Naive thymus-derived CD8-positive, alpha-beta T cell (primary cell): ENCODE measurements at regions not wholly inside any gene's neighbourhood (a gene's known extent, or its start where the extent isn't known, plus 50 kb on each side); places are given as distances from the start of the nearest gene placed in this dataset.
A peak's percentile ranks its signal among the peaks of the same experiment; 100 is the strongest.
"Not testable (repeated sequence)": the region's sequence is repeated elsewhere in the genome, so short reads cannot be mapped to it uniquely, and the experiment has no call there.

Experiments used
- ATAC-seq, 2 donors: fragments of 150-1000 bp; cut with Tn5 transposase in 1 of 2; sonication (Bioruptor Pico), chemical (Tn5 transposase) in 1 of 2; 1 replicate in 1 of 2; 2 replicates in 1 of 2; pipeline ENCODE4 v1.10.0; 2021; ENCODE audit warnings: mild to moderate bottlenecking in 2 of 2, moderate library complexity in 2 of 2
- POLR2A ChIA-PET: fragments of 350-600 bp; sonication (Branson Sonifier 250); formaldehyde crosslinking; loops from one replicate; lab custom pipeline; 2021; ENCODE audit warnings: antibody characterized with exemption; lab: Charles Lee
- DNase-seq, 10 donors: peaks; one replicate each; pipeline versions ENCODE4 v3.0.0 to v3.0.0-alpha.2; 2020 to 2022
- H3K27ac Mint-ChIP-seq, 10 donors: one replicate each; pipeline ENCODE4 v1.8.0; 2020 to 2022; ENCODE audit warnings: mild to moderate bottlenecking in 10 of 10, mixed read lengths in 10 of 10, moderate library complexity in 4 of 10, inconsistent platforms in 1 of 10
- H3K27me3 Mint-ChIP-seq, 5 donors: one replicate each; pipeline ENCODE4 v1.8.0; 2021 to 2022; ENCODE audit warnings: mixed read lengths in 5 of 5
- H3K36me3 Mint-ChIP-seq, 3 donors: one replicate each; pipeline ENCODE4 v1.8.0; 2020 to 2022; ENCODE audit warnings: mixed read lengths in 3 of 3, mild to moderate bottlenecking in 2 of 3, inconsistent platforms in 1 of 3
- H3K4me1 Mint-ChIP-seq, 4 donors: one replicate each; pipeline ENCODE4 v1.8.0; 2021 to 2022; ENCODE audit warnings: mixed read lengths in 4 of 4
- H3K4me3 Mint-ChIP-seq, 10 donors: one replicate each; pipeline ENCODE4 v1.8.0; 2020 to 2022; ENCODE audit warnings: mild to moderate bottlenecking in 10 of 10, mixed read lengths in 10 of 10, moderate library complexity in 6 of 10, inconsistent platforms in 1 of 10
- H3K9me3 Mint-ChIP-seq, 9 donors: one replicate each; pipeline ENCODE4 v1.8.0; 2020 to 2022; ENCODE audit warnings: mixed read lengths in 9 of 9, mild to moderate bottlenecking in 3 of 9, inconsistent platforms in 1 of 9, moderate library complexity in 1 of 9

GRCh38 chr2:110328677-110329076, 116.3 kb upstream of the MTLN start:
- H3K36me3 Mint-ChIP-seq, POLR2A ChIA-PET, H3K4me1 Mint-ChIP-seq, H3K9me3 Mint-ChIP-seq, H3K27ac Mint-ChIP-seq, ATAC-seq, H3K27me3 Mint-ChIP-seq, H3K4me3 Mint-ChIP-seq: not testable (repeated sequence)
- DNase-seq: peak in 1 of 10 donors; percentile 34

DNA sequence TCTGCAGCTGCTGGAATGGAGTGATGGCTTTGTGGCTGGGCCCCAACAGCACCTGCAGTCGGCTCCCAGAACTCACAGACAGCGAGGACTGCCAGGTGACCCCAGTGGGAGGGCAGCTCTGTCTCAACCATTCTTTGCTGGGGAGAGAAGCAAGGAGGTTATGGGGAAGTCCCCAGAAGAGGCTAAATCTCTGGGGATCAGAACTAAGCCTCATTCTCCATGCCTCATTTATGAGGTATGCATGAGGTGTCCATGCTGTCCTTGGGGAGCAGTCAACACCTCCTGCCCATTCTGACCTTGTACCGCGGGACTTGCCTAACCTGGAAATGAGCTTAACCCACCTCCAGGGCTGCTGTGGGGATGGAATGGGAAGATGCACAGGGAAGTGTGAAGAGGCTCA, 111.5 kb upstream of the MTLN start:
- H3K27ac Mint-ChIP-seq, DNase-seq, H3K4me3 Mint-ChIP-seq, H3K4me1 Mint-ChIP-seq, H3K27me3 Mint-ChIP-seq, H3K9me3 Mint-ChIP-seq, H3K36me3 Mint-ChIP-seq, ATAC-seq, POLR2A ChIA-PET: not testable (repeated sequence)

- H3K4me1 Mint-ChIP-seq, H3K36me3 Mint-ChIP-seq, H3K27ac Mint-ChIP-seq, H3K27me3 Mint-ChIP-seq, POLR2A ChIA-PET, DNase-seq, ATAC-seq, H3K9me3 Mint-ChIP-seq, H3K4me3 Mint-ChIP-seq: not testable (repeated sequence)
Measured at GRCh38 chr2:110322535-110322934, 110.2 kb upstream of the MTLN start.

DNA sequence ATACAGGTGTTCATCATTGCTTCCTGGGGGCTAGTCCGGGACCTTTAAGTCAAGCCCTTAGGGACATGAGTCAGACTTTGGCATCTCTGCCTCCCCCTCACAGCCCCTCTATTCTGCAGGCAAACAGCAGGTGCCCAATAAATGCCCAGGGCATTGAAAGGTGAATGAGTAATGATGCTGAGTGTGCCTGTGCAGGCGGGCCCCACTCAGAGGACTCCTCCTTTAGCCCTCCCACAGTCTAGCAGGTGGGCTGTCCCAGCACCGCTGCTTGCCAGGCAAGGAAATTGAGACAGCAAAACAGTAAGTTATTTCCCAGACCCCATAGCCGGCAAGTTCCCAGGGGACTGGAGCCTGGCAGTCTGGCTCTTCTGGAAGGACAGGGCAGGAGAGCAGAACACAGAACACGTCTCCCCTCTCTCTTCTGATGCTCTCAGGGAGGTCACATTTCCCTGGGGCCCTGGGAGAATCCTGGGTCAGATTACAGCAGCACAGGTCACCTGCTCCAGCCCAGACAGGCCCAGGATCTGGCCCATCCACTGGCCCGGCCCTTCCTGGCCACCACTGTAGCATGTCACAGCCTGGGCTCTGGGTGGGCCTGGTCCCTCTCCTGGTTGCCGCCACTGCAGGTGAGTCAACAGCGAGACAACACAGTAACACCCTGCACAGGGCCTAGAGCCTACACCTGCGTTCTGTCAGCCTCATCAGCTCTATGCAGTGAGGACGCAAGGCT, 108.7 kb upstream of the MTLN start:
- H3K27me3 Mint-ChIP-seq, DNase-seq, H3K4me3 Mint-ChIP-seq, POLR2A ChIA-PET, H3K4me1 Mint-ChIP-seq, ATAC-seq, H3K27ac Mint-ChIP-seq, H3K9me3 Mint-ChIP-seq, H3K36me3 Mint-ChIP-seq: not testable (repeated sequence)

GRCh38 chr2:110318898-110319297, 106.6 kb upstream of the MTLN start:
- DNase-seq, H3K4me1 Mint-ChIP-seq, H3K27me3 Mint-ChIP-seq, H3K4me3 Mint-ChIP-seq, H3K36me3 Mint-ChIP-seq, ATAC-seq, H3K27ac Mint-ChIP-seq, H3K9me3 Mint-ChIP-seq, POLR2A ChIA-PET: not testable (repeated sequence)

DNA sequence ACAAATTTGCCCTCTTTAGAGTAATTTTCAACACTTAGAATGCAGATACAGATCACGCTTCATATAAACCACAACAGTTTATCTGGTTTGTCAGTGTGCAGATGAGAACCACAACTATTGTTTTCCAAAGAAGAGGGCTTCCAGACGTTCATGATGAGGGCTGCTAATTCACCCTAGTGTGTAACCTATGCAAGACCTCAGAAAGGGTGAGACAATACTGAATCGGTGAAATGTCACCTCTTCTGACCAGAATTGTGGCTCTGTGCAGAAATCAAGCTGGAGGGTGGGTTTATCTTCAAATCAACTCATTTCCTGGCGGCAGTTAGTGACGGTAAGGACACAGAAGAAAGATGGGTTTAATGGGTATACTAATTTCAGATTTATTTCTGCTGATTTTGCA, 105.0 kb upstream of the MTLN start:
- ATAC-seq, H3K27me3 Mint-ChIP-seq, DNase-seq, H3K4me3 Mint-ChIP-seq, H3K9me3 Mint-ChIP-seq, POLR2A ChIA-PET, H3K27ac Mint-ChIP-seq, H3K4me1 Mint-ChIP-seq, H3K36me3 Mint-ChIP-seq: not testable (repeated sequence)

GRCh38 chr2:110316051-110316865, 103.9 kb upstream of the MTLN start:
- ATAC-seq, H3K4me3 Mint-ChIP-seq, H3K4me1 Mint-ChIP-seq, POLR2A ChIA-PET, H3K27ac Mint-ChIP-seq, H3K36me3 Mint-ChIP-seq, H3K27me3 Mint-ChIP-seq, H3K9me3 Mint-ChIP-seq, DNase-seq: not testable (repeated sequence)

- H3K9me3 Mint-ChIP-seq, H3K4me1 Mint-ChIP-seq, DNase-seq, H3K27ac Mint-ChIP-seq, ATAC-seq, H3K27me3 Mint-ChIP-seq, H3K4me3 Mint-ChIP-seq, POLR2A ChIA-PET, H3K36me3 Mint-ChIP-seq: not testable (repeated sequence)
Measured at GRCh38 chr2:110315054-110315820, 102.9 kb upstream of the MTLN start.

DNA sequence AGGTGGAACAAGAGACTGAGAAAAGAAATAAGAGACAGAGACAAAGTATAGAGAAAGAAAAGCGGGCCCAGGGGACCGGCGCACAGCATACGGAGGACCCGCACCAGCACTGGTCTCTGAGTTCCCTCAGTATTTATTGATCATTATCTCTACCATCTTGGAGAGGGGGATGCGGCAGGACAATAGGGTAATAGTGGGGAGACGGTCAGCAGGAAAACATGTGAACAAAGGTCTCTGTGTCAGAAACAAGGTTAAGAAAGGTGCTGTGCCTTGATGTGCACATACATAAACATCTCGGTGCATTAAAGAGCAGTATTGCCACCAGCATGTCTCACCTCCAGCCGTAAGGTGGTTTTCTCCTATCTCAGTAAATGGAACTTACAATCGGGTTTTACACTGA, 102.1 kb upstream of the MTLN start:
- POLR2A ChIA-PET, ATAC-seq, H3K27ac Mint-ChIP-seq, H3K9me3 Mint-ChIP-seq, H3K36me3 Mint-ChIP-seq, H3K27me3 Mint-ChIP-seq, H3K4me1 Mint-ChIP-seq, DNase-seq, H3K4me3 Mint-ChIP-seq: not testable (repeated sequence)

GRCh38 chr2:110313032-110313431, 100.7 kb upstream of the MTLN start:
- H3K4me1 Mint-ChIP-seq, ATAC-seq, H3K9me3 Mint-ChIP-seq, H3K36me3 Mint-ChIP-seq, POLR2A ChIA-PET, H3K27me3 Mint-ChIP-seq, H3K27ac Mint-ChIP-seq, H3K4me3 Mint-ChIP-seq, DNase-seq: not testable (repeated sequence)

- H3K4me1 Mint-ChIP-seq, POLR2A ChIA-PET, DNase-seq, H3K4me3 Mint-ChIP-seq, H3K27me3 Mint-ChIP-seq, ATAC-seq, H3K36me3 Mint-ChIP-seq, H3K9me3 Mint-ChIP-seq, H3K27ac Mint-ChIP-seq: not testable (repeated sequence)
Measured at GRCh38 chr2:110311713-110312444, 99.5 kb upstream of the MTLN start.

DNA sequence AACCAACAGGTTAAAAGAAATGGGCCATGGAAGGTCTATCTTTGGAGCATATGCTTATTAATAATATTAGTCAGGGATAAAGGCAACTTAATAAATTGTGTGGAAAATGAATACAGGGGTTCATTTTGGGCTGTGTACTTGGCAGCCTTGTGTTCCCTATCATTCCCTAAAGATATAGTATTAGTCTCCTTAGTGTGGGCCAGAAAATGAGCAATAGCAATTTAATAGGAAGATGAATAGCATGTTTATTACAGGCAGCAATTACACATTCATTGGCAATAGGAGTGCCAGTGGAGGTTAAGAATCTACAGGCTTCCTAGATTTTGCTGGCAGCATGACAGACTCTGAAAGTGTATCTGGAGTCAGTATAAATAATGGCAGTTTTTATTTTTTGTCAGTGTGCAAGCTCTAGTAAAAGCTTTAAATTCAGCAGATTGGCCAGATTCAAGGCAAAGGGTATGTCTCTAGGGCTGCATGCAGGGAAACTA, 98.7 kb upstream of the MTLN start:
- H3K4me1 Mint-ChIP-seq, H3K27me3 Mint-ChIP-seq, H3K27ac Mint-ChIP-seq, H3K36me3 Mint-ChIP-seq, ATAC-seq, DNase-seq, H3K4me3 Mint-ChIP-seq, H3K9me3 Mint-ChIP-seq, POLR2A ChIA-PET: not testable (repeated sequence)
